GM12878 (cell line): ENCODE measurements at regions not wholly inside any gene's neighbourhood (a gene's known extent, or its start where the extent isn't known, plus 50 kb on each side); places are given as distances from the start of the nearest gene placed in this dataset.

ENCODE experiments used
- ATAC-seq: fragments of 200-7000 bp; cut with Tn5 transposase; 3 replicates; pipeline ENCODE4 v1.9.1; 2020; ENCODE audit warnings: mild to moderate bottlenecking, moderate library complexity
- BruUV-seq: library from RNA; stranded (reverse); fragments of 400-500 nt; replicated peaks from 2 replicates; lab custom pipeline; 2021; lab: Mats Ljungman, UMichigan
- CTCF ChIA-PET: fragments of 300-600 bp; sonication (Branson Sonifier 250); formaldehyde crosslinking; extraction: SDS; loops from one replicate; lab custom pipeline; 2021; ENCODE audit warnings: inconsistent platforms; lab: Yijun Ruan, JAX
- POLR2A ChIA-PET: fragments of 350-600 bp; formaldehyde crosslinking; extraction: SDS; loops from one replicate; lab custom pipeline; 2021; ENCODE audit warnings: inconsistent platforms; lab: Charles Lee
- RAD21 ChIA-PET: fragments of 300-600 bp; sonication (Branson Sonifier 250); formaldehyde crosslinking; loops from one replicate; lab custom pipeline; 2023; ENCODE audit warnings: antibody characterized with exemption; ENCODE audit not compliant: unreplicated experiment; lab: Charles Lee
- SMC1A ChIA-PET: fragments of 300-600 bp; sonication (Branson Sonifier 250); formaldehyde crosslinking; loops from one replicate; lab custom pipeline; 2023; ENCODE audit not compliant: unreplicated experiment, uncharacterized antibody; lab: Charles Lee
- DNase-seq: peaks from one replicate; pipeline ENCODE4 v3.0.0-alpha.2; 2011; ENCODE audit warnings: low read depth, low spot score
- FAIRE-seq: peaks from 3 replicates; lab custom pipeline; 2011; peaks lifted over from hg19 to GRCh38; lab: Jason Lieb, UNC
- H2AFZ ChIP-seq: 2 replicates; pipeline ENCODE4 v1.6.0; 2011; ENCODE audit warnings: low read depth, low read length, control low read depth; ENCODE audit not compliant: control insufficient read depth
- H3K27ac ChIP-seq: 2 replicates; pipeline ENCODE4 v1.5.1; 2011; ENCODE audit warnings: control low read depth; ENCODE audit not compliant: control insufficient read depth, insufficient read depth
- H3K27me3 ChIP-seq, 2 experiments: replicated peaks in 1 of 2; 2 replicates each; pipeline versions ENCODE4 v1.6.0 to v1.6.1; 2011; ENCODE audit warnings: low read length in 1 of 2; ENCODE audit not compliant: control insufficient read depth in 2 of 2, insufficient read depth in 2 of 2
- H3K36me3 ChIP-seq, 2 experiments: 2 replicates each; pipeline ENCODE4 v1.5.1; 2011; ENCODE audit warnings: low read length in 1 of 2; ENCODE audit not compliant: control insufficient read depth in 2 of 2, insufficient read depth in 2 of 2
- H3K4me1 ChIP-seq: 2 replicates; pipeline ENCODE4 v1.6.1; 2011; ENCODE audit warnings: mild to moderate bottlenecking, low read length, moderate library complexity, mixed read lengths; ENCODE audit not compliant: control insufficient read depth, insufficient read depth
- H3K4me2 ChIP-seq: 2 replicates; pipeline ENCODE4 v1.6.0; 2011; ENCODE audit warnings: control low read depth; ENCODE audit not compliant: control insufficient read depth, insufficient read depth
- H3K4me3 ChIP-seq: fragments of 200-600 bp; sonication (generic); 2 replicates; pipeline ENCODE4 v1.5.1; 2016
- H3K79me2 ChIP-seq: 2 replicates; pipeline ENCODE4 v1.6.0; 2011; ENCODE audit warnings: low read length; ENCODE audit not compliant: control insufficient read depth, insufficient read depth
- H3K9ac ChIP-seq: 2 replicates; pipeline ENCODE4 v1.8.0; 2011; ENCODE audit warnings: low read length, control low read depth, mixed read lengths; ENCODE audit not compliant: control insufficient read depth, insufficient read depth
- H3K9me3 ChIP-seq: replicated peaks from 3 replicates; pipeline ENCODE4 v1.5.1; 2011; ENCODE audit warnings: mild to moderate bottlenecking, low read length; ENCODE audit not compliant: control insufficient read depth, insufficient read depth
- H4K20me1 ChIP-seq: 2 replicates; pipeline ENCODE4 v1.6.0; 2011; ENCODE audit not compliant: control insufficient read depth, insufficient read depth
- ATF3 ChIP-seq: IDR thresholded peaks from 2 replicates; pipeline ENCODE4 v1.6.1; 2011; ENCODE audit warnings: low read depth, mild to moderate bottlenecking, low read length, moderate library complexity, borderline replicate concordance; ENCODE audit errors: extremely low read depth
- BCL3 ChIP-seq: IDR thresholded peaks from 2 replicates; pipeline ENCODE4 v1.6.1; 2011; ENCODE audit warnings: borderline replicate concordance, low read depth, mild to moderate bottlenecking, moderate library complexity, low read length; ENCODE audit not compliant: insufficient read depth, poor library complexity, severe bottlenecking
- DPF2 ChIP-seq: fragments of 450-650 bp; IDR thresholded peaks from 2 replicates; pipeline ENCODE4 v1.6.1; 2017; ENCODE audit warnings: mild to moderate bottlenecking
- E4F1 ChIP-seq: fragments of 450-650 bp; IDR thresholded peaks from 2 replicates; pipeline ENCODE4 v1.6.1; 2018; ENCODE audit warnings: borderline replicate concordance, mild to moderate bottlenecking; ENCODE audit not compliant: partially characterized antibody
- HCFC1 ChIP-seq: fragments of 150-350 bp; IDR thresholded peaks from 2 replicates; pipeline ENCODE4 v1.6.1; 2014; ENCODE audit warnings: low read length
- NFIC ChIP-seq: IDR thresholded peaks from 2 replicates; pipeline ENCODE4 v1.6.1; 2012; ENCODE audit warnings: low read depth, mild to moderate bottlenecking, inconsistent platforms, low read length, moderate library complexity
- RAD21 ChIP-seq: IDR thresholded peaks from 2 replicates; pipeline ENCODE4 v1.6.1; 2011; ENCODE audit warnings: mild to moderate bottlenecking, low read depth, low read length, moderate library complexity; ENCODE audit not compliant: insufficient read depth
- SKIL ChIP-seq: fragments of 450-650 bp; IDR thresholded peaks from 2 replicates; pipeline ENCODE4 v1.6.1; 2017; ENCODE audit warnings: mild to moderate bottlenecking, low read depth, inconsistent platforms; ENCODE audit not compliant: poor library complexity, severe bottlenecking
- SMAD1 ChIP-seq: fragments of 450-650 bp; IDR thresholded peaks from 2 replicates; pipeline ENCODE4 v1.6.1; 2018; ENCODE audit warnings: mild to moderate bottlenecking, low read depth; ENCODE audit not compliant: partially characterized antibody
- SMARCA5 ChIP-seq: fragments of 450-650 bp; IDR thresholded peaks from 2 replicates; pipeline ENCODE4 v1.6.1; 2017; ENCODE audit warnings: mild to moderate bottlenecking
- SPI1 ChIP-seq: IDR thresholded peaks from 2 replicates; pipeline ENCODE4 v1.6.1; 2011; ENCODE audit warnings: low read depth, mild to moderate bottlenecking, low read length, moderate library complexity, borderline replicate concordance; ENCODE audit not compliant: insufficient read depth
- SRF ChIP-seq, 2 experiments: IDR thresholded peaks; 2 replicates each; pipeline ENCODE4 v1.6.1; 2011; ENCODE audit warnings: low read depth in 2 of 2, low read length in 2 of 2, mild to moderate bottlenecking in 1 of 2, moderate library complexity in 1 of 2
- STAT1 ChIP-seq: fragments of 450-650 bp; conservative IDR thresholded peaks from 2 replicates; pipeline ENCODE4 v1.6.1; 2014; ENCODE audit warnings: antibody characterized with exemption, mild to moderate bottlenecking
- TAF1 ChIP-seq: IDR thresholded peaks from 2 replicates; pipeline ENCODE4 v1.6.1; 2011; ENCODE audit warnings: mild to moderate bottlenecking, low read depth, low read length, borderline replicate concordance
- ZBTB4 ChIP-seq: fragments of 450-650 bp; formaldehyde crosslinking; IDR thresholded peaks from 2 replicates; pipeline ENCODE4 v1.4.0; 2022; ENCODE audit warnings: mild to moderate bottlenecking, moderate library complexity
- ZNF274 ChIP-seq: IDR thresholded peaks from one replicate; pipeline ENCODE4 v1.8.0; 2011; ENCODE audit not compliant: insufficient read length, insufficient read depth
- WGBS: methylation state at CpG from one replicate; pipeline ENCODE4 v1.1.6; 2016; ENCODE audit warnings: low lambda C conversion rate; ENCODE audit not compliant: insufficient replicate concordance, insufficient coverage; ENCODE audit errors: missing lambda C conversion rate; 5-methylcytosine and 5-hydroxymethylcytosine counted together
- in situ Hi-C: fragments of 300-500 bp; cut with MboI; formaldehyde crosslinking; loops from 9 replicates; pipeline ENCODE4 v1.14.3; 2018; ENCODE audit warnings: mixed read lengths
- intact Hi-C: fragments of 100-400 bp; cut with micrococcal nuclease; formaldehyde crosslinking; loops from one replicate; pipeline ENCODE4 v1.14.2; 2022; ENCODE audit not compliant: unreplicated experiment

- Histone ChIP-seq H4K20me1 (no peaks in the 10 kb centered on the region), H3K4me3 (no peak overlapping the region), H3K27me3 (no peaks in the 10 kb centered on the region), H3K4me2 (no peak overlapping the region), H3K27ac (no peak overlapping the region), H3K79me2 (no peaks in the 10 kb centered on the region), H2AFZ (no peak overlapping the region), H3K4me1 (no peaks in the 10 kb centered on the region), H3K9ac (no peak overlapping the region), H3K36me3 (no peaks in the 10 kb centered on the region), H3K9me3 (no peaks in the 10 kb centered on the region)
- ATAC-seq: no peak
- FAIRE-seq: no peak
- in situ Hi-C loops (no loop called here), intact Hi-C loops (no loop called here)
- POLR2A ChIA-PET: no interaction called here
- DNase-seq: no peak
- RAD21 ChIA-PET: no interaction called here
- SMC1A ChIA-PET: no interaction called here
- BruUV-seq: no TSS peak
- WGBS: 26% methylated on average over 5 of the region's 5 CpGs
- CTCF ChIA-PET: no interaction called here
- TF ChIP-seq SRF (IDR thresholded peaks at IDR 0.05; ENCODE audit: low read depth in 2 of 2, low read length in 2 of 2) (no peak), RAD21 (no peak), DPF2 (no peak), ZBTB4 (CRISPR knock-in tag) (no peak), SMAD1 (no peak), HCFC1 (no peak), SMARCA5 (no peak), E4F1 (no peak), STAT1 (no peak), ZNF274 (no peak), SKIL (no peak), TAF1 (no peak), NFIC (no peak), SPI1 (no peak), BCL3 (no peak), ATF3 (no peak)
These were observed 500.3 kb upstream of the CDH11 start for GRCh38 chr16:65622151-65622550.
